BE2C (cell line): ENCODE measurements at regions not wholly inside any gene's neighbourhood (a gene's known extent, or its start where the extent isn't known, plus 50 kb on each side); places are given as distances from the start of the nearest gene placed in this dataset.

ENCODE experiments used
- DNase-seq: peaks from one replicate; pipeline ENCODE4 v3.0.0-alpha.2; 2020
- H3K27me3 ChIP-seq: fragments of 250-450 bp; sonication (Bioruptor Pico); 2 replicates; pipeline ENCODE4 v1.5.1; 2020; ENCODE audit warnings: mild to moderate bottlenecking
- H3K36me3 ChIP-seq: fragments of 250-450 bp; sonication (Bioruptor Pico); 2 replicates; pipeline ENCODE4 v1.5.1; 2020; ENCODE audit warnings: mild to moderate bottlenecking
- H3K4me1 ChIP-seq: fragments of 250-450 bp; sonication (Bioruptor Pico); 2 replicates; pipeline ENCODE4 v1.5.1; 2020
- H3K4me3 ChIP-seq: 2 replicates; pipeline ENCODE4 v1.5.1; 2011; ENCODE audit warnings: low read depth, low read length
- H3K9me3 ChIP-seq: fragments of 250-450 bp; sonication (Bioruptor Pico); 2 replicates; pipeline ENCODE4 v1.5.1; 2020
- TF ChIP-seq, protein P1 (sequence below): IDR thresholded peaks from 2 replicates; pipeline ENCODE4 v1.5.1; 2012; ENCODE audit warnings: mild to moderate bottlenecking, low read depth, low read length

GRCh38 chr20:39378776-39379175, 416.6 kb downstream of the DHX35 start:
- Histone ChIP-seq H3K4me3 (no peak overlapping the region), H3K36me3 (no peaks in the 10 kb centered on the region), H3K4me1 (no peaks in the 10 kb centered on the region), H3K9me3 (no peaks in the 10 kb centered on the region), H3K27me3 (no peaks in the 10 kb centered on the region)
- TF ChIP-seq, protein P1, sequence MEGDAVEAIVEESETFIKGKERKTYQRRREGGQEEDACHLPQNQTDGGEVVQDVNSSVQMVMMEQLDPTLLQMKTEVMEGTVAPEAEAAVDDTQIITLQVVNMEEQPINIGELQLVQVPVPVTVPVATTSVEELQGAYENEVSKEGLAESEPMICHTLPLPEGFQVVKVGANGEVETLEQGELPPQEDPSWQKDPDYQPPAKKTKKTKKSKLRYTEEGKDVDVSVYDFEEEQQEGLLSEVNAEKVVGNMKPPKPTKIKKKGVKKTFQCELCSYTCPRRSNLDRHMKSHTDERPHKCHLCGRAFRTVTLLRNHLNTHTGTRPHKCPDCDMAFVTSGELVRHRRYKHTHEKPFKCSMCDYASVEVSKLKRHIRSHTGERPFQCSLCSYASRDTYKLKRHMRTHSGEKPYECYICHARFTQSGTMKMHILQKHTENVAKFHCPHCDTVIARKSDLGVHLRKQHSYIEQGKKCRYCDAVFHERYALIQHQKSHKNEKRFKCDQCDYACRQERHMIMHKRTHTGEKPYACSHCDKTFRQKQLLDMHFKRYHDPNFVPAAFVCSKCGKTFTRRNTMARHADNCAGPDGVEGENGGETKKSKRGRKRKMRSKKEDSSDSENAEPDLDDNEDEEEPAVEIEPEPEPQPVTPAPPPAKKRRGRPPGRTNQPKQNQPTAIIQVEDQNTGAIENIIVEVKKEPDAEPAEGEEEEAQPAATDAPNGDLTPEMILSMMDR, result no peak
- DNase-seq, result no peak

GRCh38 chr20:39376788-39377187, 414.6 kb downstream of the DHX35 start:
- no peak for DNase-seq
- Histone ChIP-seq H3K4me1 (no peaks in the 10 kb centered on the region), H3K4me3 (no peak overlapping the region), H3K36me3 (no peaks in the 10 kb centered on the region), H3K27me3 (no peaks in the 10 kb centered on the region), H3K9me3 (no peaks in the 10 kb centered on the region)
- TF ChIP-seq, protein P1, result no peak

- TF ChIP-seq, protein P1, result no peak
- DNase-seq, result no peak
- H3K36me3 ChIP-seq, result no peaks in the 10 kb centered on the region
- no peaks in the 10 kb centered on the region for H3K9me3 ChIP-seq
- no peaks in the 10 kb centered on the region for H3K27me3 ChIP-seq
- no peak overlapping the region for H3K4me3 ChIP-seq
- H3K4me1 ChIP-seq, result no peaks in the 10 kb centered on the region
Measured at GRCh38 chr20:39364320-39364719, 402.2 kb downstream of the DHX35 start.

- H3K36me3 ChIP-seq, result no peaks in the 10 kb centered on the region
- no peaks in the 10 kb centered on the region for H3K27me3 ChIP-seq
- no peak for DNase-seq
- no peaks in the 10 kb centered on the region for H3K9me3 ChIP-seq
- H3K4me3 ChIP-seq, result no peak overlapping the region
- no peaks in the 10 kb centered on the region for H3K4me1 ChIP-seq
- TF ChIP-seq, protein P1, result no peak
Measured at GRCh38 chr20:39359981-39360620, 398.0 kb downstream of the DHX35 start.

GRCh38 chr20:39358052-39358451, 395.9 kb downstream of the DHX35 start:
- no peaks in the 10 kb centered on the region for H3K4me1 ChIP-seq
- DNase-seq, result no peak
- H3K27me3 ChIP-seq, result no peaks in the 10 kb centered on the region
- no peaks in the 10 kb centered on the region for H3K9me3 ChIP-seq
- TF ChIP-seq, protein P1, result no peak
- no peak overlapping the region for H3K4me3 ChIP-seq
- no peaks in the 10 kb centered on the region for H3K36me3 ChIP-seq

GRCh38 chr20:39356908-39357307, 394.8 kb downstream of the DHX35 start:
- no peaks in the 10 kb centered on the region for H3K9me3 ChIP-seq
- H3K36me3 ChIP-seq, result no peaks in the 10 kb centered on the region
- H3K4me3 ChIP-seq, result no peak overlapping the region
- no peak for DNase-seq
- H3K4me1 ChIP-seq, result no peaks in the 10 kb centered on the region
- no peaks in the 10 kb centered on the region for H3K27me3 ChIP-seq
- TF ChIP-seq, protein P1, result no peak
